Fibroblast of the conjunctiva (primary cell): ENCODE measurements at regions not wholly inside any gene's neighbourhood (a gene's known extent, or its start where the extent isn't known, plus 50 kb on each side); places are given as distances from the start of the nearest gene placed in this dataset.

Experiments
- DNase-seq: peaks from one replicate; pipeline ENCODE4 v3.0.0-alpha.2; 2010; ENCODE audit warnings: low read depth

GRCh38 chr15:38672814-38673670 lies 108.4 kb upstream of the RASGRP1 start:
- no peak for DNase-seq

GRCh38 chr15:38674448-38674847 lies 109.8 kb upstream of the RASGRP1 start:
- DNase-seq: no peak

GRCh38 chr15:38678281-38678680 lies 113.7 kb upstream of the RASGRP1 start:
- DNase-seq: no peak

DNA sequence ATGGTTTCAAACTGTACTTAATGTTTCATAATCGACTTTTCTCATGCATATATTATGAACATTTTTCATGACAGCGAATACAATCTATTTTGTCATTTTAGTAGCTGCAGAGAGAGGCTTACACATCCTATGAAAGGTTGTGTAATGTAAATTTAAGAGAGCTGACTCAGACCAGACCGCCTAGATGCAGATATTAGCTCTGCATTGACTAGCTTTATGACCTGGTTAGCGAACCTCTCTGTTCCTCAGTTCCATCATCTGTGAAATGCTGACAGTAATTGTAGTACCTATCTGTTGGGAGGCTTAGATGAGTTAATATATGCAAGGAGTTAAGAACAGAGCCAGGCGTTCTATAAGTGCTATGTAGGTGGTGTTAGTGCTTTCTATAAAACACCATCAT lies 116.2 kb upstream of the RASGRP1 start:
- DNase-seq: no peak

- DNase-seq: no peak
These were observed 117.7 kb upstream of the RASGRP1 start for GRCh38 chr15:38682363-38682762.

- DNase-seq: no peak
These were observed 118.2 kb upstream of the RASGRP1 start for GRCh38 chr15:38682861-38683260.

DNA sequence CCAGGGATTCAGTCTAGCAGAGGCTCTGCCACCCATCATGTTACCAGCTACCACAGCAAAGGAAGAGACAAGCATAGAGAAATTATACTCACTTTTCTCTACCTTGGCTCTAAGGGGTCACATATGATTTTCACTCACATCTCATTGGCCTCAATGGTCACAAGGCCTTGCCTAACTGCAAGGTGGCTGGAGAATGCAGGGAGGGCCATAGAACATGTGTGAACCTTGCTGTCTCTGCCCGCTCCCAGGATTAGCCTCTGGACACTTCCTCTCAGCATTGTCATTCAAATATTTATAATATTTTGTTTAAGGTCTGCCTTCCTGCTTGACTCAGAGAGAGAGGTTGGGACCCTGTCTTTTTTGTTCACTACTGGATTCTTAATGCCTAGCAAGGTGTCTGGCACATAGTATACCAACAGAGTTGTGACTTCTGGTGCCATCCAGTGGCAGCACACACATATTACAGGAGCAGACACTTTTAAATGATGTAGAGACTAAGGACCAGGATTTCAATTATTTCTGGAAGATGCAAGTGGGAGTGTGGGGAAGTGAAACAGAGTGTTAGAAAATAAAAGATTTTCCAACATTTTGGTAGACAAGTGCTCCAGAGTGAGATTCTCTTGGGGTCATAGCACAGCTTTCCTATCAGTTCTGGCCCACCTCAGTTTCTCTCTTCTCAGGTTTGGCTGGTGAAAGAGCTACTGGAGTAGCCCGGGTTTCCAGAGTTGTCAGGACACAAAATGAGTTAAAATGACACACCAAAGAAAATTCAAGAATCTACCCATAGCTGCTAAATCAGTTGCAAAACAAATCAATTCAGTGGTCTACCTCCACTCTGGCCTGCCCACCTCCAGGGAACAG lies 119.0 kb upstream of the RASGRP1 start:
- no peak for DNase-seq

- DNase-seq: no peak
These were observed 119.9 kb upstream of the RASGRP1 start for GRCh38 chr15:38684440-38685010.

GRCh38 chr15:38685686-38686339 lies 121.2 kb upstream of the RASGRP1 start:
- no peak for DNase-seq

DNA sequence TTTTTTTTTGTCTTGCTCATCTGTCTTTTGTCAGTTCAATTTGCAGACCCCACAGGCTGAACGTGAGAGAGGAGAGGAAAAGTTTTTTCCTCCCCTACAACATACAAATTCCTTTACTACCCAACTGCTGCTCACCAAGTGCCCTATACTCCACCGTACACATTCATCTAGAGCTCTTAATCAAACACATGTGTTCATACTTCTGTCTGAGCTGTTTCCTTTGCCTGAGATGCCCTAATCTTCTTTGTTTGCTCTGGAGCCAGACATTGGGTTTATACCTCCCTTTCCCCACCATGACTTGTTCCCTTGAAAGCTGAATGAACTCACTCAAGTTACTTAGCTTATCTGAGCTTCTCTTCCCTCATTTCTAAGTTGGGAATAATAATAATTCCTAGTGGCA lies 122.7 kb upstream of the RASGRP1 start:
- no peak for DNase-seq

DNA sequence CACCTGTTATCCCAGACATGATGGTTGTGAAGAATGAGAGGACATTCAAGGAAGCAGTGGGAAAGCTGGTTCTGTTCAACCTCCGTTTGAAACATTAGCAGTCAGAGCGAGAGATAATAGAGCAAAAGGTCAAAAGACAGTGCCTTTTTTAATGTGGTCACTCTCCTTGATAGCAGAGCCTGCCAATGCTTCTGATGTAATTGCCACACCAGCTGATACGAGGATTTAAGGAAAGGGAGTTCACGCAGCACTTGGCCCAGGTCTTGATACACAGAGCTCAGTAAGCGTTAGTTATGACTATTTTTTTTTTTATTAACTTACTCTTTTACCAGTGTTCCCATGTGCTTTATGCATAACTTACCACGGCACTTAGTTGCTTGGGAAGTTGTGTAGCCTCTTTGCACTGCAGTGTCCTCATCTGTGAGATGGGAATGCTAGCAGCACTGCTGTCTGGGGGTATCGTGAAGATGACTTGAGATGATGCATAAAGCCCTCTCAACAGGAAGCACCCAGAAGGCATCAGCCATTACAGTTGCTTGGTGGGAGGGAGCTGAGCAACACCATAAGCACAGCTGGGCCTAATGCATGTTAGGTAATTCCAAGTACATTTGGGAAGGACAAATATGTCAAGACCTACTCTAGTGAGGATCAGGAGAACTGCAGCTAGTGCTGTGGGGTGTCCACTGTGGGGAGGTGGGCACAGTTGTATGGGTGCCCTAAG lies 123.3 kb upstream of the RASGRP1 start:
- no peak for DNase-seq

DNA sequence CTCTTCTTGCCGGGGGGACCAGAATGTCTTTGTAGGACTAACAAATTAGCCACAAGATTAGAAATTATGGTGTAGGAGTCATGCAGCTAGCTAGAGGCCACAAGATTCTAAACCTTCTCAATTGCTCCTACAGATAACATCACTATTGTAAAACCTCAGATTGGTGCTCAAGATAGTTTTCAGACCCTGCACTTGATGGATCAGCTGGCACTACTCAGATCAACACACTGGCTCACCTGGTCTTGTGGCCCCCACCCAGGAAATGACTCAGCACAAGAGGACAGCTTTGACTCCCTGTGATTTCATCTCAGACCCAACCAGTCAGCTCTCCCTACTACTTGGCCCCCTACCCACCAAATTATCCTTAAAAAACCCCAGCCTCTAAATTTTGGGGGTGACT lies 124.1 kb upstream of the RASGRP1 start:
- no peak for DNase-seq

DNA sequence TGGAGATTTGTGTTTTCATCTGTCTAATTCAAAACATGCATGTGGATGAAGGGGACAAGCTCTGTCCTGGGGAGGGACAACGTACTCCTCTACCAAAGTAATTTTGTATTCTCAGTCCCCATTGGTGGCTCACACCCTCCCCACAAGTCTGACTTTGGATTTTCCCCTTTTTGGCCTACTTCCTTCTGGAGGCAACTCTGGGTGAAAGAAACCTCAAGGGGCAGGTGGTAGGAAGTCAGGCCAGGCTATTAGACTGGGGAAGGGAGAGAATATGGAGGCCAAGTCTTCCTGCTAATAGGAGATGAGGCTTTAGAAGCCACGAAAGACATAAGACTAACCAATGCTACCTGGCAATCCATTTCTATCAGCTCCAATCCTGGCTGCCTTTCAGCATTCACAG lies 124.9 kb upstream of the RASGRP1 start:
- no peak for DNase-seq

GRCh38 chr15:38690216-38690615 lies 125.6 kb upstream of the RASGRP1 start:
- no peak for DNase-seq

- DNase-seq: peak; percentile 51
These were observed 126.2 kb upstream of the RASGRP1 start for GRCh38 chr15:38690719-38691332.

- no peak for DNase-seq
These were observed 126.8 kb upstream of the RASGRP1 start for GRCh38 chr15:38691377-38691776.

GRCh38 chr15:38691965-38692788 lies 127.6 kb upstream of the RASGRP1 start:
- no peak for DNase-seq

DNA sequence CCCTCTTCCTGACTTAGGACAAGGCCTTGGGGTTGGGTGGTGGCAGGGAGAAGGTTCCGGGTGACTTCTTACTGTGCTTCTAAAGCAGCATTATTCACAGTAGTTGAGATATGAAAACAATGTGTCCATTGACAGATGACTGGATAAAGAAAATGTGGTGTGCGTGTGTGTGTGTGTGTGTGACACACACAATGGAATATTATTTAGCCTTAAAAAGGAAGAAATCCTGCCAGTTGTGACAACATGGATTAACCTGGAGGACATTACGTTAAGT lies 128.1 kb upstream of the RASGRP1 start:
- DNase-seq: no peak

- no peak for DNase-seq
These were observed 130.9 kb upstream of the RASGRP1 start for GRCh38 chr15:38695249-38696108.
